Activated CD4-positive, alpha-beta T cell treated with anti-CD3 and anti-CD28 coated beads for 4 hours (primary cell): ENCODE measurements at regions not wholly inside any gene's neighbourhood (a gene's known extent, or its start where the extent isn't known, plus 50 kb on each side); places are given as distances from the start of the nearest gene placed in this dataset.
"Not testable (repeated sequence)": the region's sequence is repeated elsewhere in the genome, so short reads cannot be mapped to it uniquely, and the experiment has no call there.

Experiments
- DNase-seq, 2 donors: peaks; one replicate each; pipeline ENCODE4 v3.0.0-alpha.2; 2020

GRCh38 chr3:125645616-125646015 is 50.3 kb upstream of the OSBPL11 start:
- DNase-seq = no peak

GRCh38 chr3:125646581-125646980 is 51.3 kb upstream of the OSBPL11 start:
- DNase-seq = no peak

- DNase-seq = no peak
Measured at GRCh38 chr3:125647318-125648014, 52.2 kb upstream of the OSBPL11 start.

GRCh38 chr3:125651244-125651643 is 55.9 kb upstream of the OSBPL11 start:
- DNase-seq = no peak

- no peak for DNase-seq
Measured at GRCh38 chr3:125652349-125652748, 57.1 kb upstream of the OSBPL11 start.

GRCh38 chr3:125654526-125654925 is 59.2 kb upstream of the OSBPL11 start:
- DNase-seq = no peak

- DNase-seq = no peak
Measured at GRCh38 chr3:125662675-125663074, 67.4 kb upstream of the OSBPL11 start.

GRCh38 chr3:125670352-125670751 is 75.1 kb upstream of the OSBPL11 start:
- no peak for DNase-seq

- DNase-seq = no peak
Measured at GRCh38 chr3:125670945-125671344, 75.6 kb upstream of the OSBPL11 start.

GRCh38 chr3:125671461-125672243 is 76.4 kb upstream of the OSBPL11 start:
- DNase-seq = no peak

GRCh38 chr3:125675791-125676190 is 80.5 kb upstream of the OSBPL11 start:
- DNase-seq = no peak

GRCh38 chr3:125679258-125679657 is 84.0 kb upstream of the OSBPL11 start:
- no peak for DNase-seq

- no peak for DNase-seq
Measured at GRCh38 chr3:125681146-125681545, 85.8 kb upstream of the OSBPL11 start.

- not testable (repeated sequence) for DNase-seq
Measured at GRCh38 chr3:125681906-125682305, 86.6 kb upstream of the OSBPL11 start.

- not testable (repeated sequence) for DNase-seq
Measured at GRCh38 chr3:125682610-125683009, 87.3 kb upstream of the OSBPL11 start.

- DNase-seq = no peak
Measured at GRCh38 chr3:125683067-125683829, 88.0 kb upstream of the OSBPL11 start.

- DNase-seq = no peak
Measured at GRCh38 chr3:125684199-125684598, 88.9 kb upstream of the OSBPL11 start.

- DNase-seq = not testable (repeated sequence)
Measured at GRCh38 chr3:125685741-125686140, 90.4 kb upstream of the OSBPL11 start.

- DNase-seq = no peak
Measured at GRCh38 chr3:125692361-125692760, 97.1 kb upstream of the OSBPL11 start.

GRCh38 chr3:125693887-125694286 is 98.6 kb upstream of the OSBPL11 start:
- DNase-seq = no peak

GRCh38 chr3:125694761-125695294 is 99.5 kb upstream of the OSBPL11 start:
- DNase-seq = no peak

- DNase-seq = no peak
Measured at GRCh38 chr3:125695688-125696087, 100.4 kb upstream of the OSBPL11 start.

- not testable (repeated sequence) for DNase-seq
Measured at GRCh38 chr3:125697126-125697525, 101.8 kb upstream of the OSBPL11 start.
